ENCODE measurements at regions not wholly inside any gene's neighbourhood (a gene's known extent, or its start where the extent isn't known, plus 50 kb on each side); places are given as distances from the start of the nearest gene placed in this dataset.

- Mint-ChIP-seq H3K9me3 (peaks cover 5 to 10% of the 10 kb centered on the region in 2 donors), H3K4me1 (no peaks in the 10 kb centered on the region), H3K27ac (no peak overlapping the region), H3K4me3 (no peak overlapping the region), H3K27me3 (ENCODE audit: low read depth in 2 of 2) (peaks cover 0 to 7% of the 10 kb centered on the region in 2 donors), H3K36me3 (no peaks in the 10 kb centered on the region)
- TF ChIP-seq, protein P1, sequence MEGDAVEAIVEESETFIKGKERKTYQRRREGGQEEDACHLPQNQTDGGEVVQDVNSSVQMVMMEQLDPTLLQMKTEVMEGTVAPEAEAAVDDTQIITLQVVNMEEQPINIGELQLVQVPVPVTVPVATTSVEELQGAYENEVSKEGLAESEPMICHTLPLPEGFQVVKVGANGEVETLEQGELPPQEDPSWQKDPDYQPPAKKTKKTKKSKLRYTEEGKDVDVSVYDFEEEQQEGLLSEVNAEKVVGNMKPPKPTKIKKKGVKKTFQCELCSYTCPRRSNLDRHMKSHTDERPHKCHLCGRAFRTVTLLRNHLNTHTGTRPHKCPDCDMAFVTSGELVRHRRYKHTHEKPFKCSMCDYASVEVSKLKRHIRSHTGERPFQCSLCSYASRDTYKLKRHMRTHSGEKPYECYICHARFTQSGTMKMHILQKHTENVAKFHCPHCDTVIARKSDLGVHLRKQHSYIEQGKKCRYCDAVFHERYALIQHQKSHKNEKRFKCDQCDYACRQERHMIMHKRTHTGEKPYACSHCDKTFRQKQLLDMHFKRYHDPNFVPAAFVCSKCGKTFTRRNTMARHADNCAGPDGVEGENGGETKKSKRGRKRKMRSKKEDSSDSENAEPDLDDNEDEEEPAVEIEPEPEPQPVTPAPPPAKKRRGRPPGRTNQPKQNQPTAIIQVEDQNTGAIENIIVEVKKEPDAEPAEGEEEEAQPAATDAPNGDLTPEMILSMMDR (IDR thresholded peaks at IDR 0.05) = no peak
- DNase-seq (no peak), ATAC-seq (no peak)
- no peaks in the 10 kb centered on the region for H3K36me3 ChIP-seq (ENCODE audit: control insufficient read depth, insufficient read depth, low read length)
- H3K4me3 ChIP-seq (ENCODE audit: low read length) = no peak overlapping the region
- peaks cover 3% of the 10 kb centered on the region for H3K9me3 ChIP-seq (ENCODE audit: control insufficient read depth, insufficient read depth, low read length)
- intact Hi-C loops (cut with micrococcal nuclease) = no loop called here
- H3K4me1 ChIP-seq (ENCODE audit: control insufficient read depth, insufficient read depth, low read length) = no peaks in the 10 kb centered on the region
- no peaks in the 10 kb centered on the region for H3K27me3 ChIP-seq (ENCODE audit: control insufficient read depth, insufficient read depth, low read length)
- no peak overlapping the region for H3K27ac ChIP-seq (ENCODE audit: low read length)
- 59% methylated on average over 3 of the region's 4 CpGs for WGBS (ENCODE audit: insufficient coverage)
Measured at GRCh38 chr2:31704561-31705212, 123.9 kb upstream of the SRD5A2 start.

DNA sequence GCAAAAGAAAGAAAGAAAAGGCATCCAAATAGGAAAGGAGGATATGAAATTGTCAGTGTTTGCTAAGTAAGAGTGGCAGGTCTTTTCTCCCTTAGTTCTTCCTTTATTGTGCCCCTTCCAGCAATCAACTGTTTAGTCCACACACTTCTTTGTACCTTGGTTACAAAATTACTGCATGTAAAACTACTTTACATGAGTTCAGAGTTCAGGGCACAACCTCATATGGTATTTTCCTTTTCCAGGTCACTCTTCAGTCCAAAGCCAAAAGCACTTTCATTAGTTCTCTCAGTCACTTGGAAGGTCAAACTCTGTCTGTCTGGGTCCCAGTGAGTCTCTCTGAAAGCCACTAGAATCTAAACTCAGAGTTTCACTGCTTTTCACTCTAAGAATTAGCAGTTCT, 122.5 kb upstream of the SRD5A2 start:
- peaks cover 0 to 7% of the 10 kb centered on the region in 2 donors for H3K27me3 Mint-ChIP-seq (ENCODE audit: low read depth in 2 of 2)
- DNase-seq (no peak), ATAC-seq (no peak)
- no peaks in the 10 kb centered on the region for H3K4me1 Mint-ChIP-seq
- H3K36me3 Mint-ChIP-seq = no peaks in the 10 kb centered on the region
- no peaks in the 10 kb centered on the region for H3K36me3 ChIP-seq (ENCODE audit: control insufficient read depth, insufficient read depth, low read length)
- no peak overlapping the region for H3K27ac ChIP-seq (ENCODE audit: low read length)
- peaks cover 11% of the 10 kb centered on the region for H3K9me3 ChIP-seq (ENCODE audit: control insufficient read depth, insufficient read depth, low read length)
- H3K4me3 ChIP-seq (ENCODE audit: low read length) = no peak overlapping the region
- peaks cover 9 to 15% of the 10 kb centered on the region in 2 donors for H3K9me3 Mint-ChIP-seq
- H3K27ac Mint-ChIP-seq = no peak overlapping the region
- intact Hi-C loops (cut with micrococcal nuclease) = no loop called here
- no peak overlapping the region for H3K4me3 Mint-ChIP-seq
- H3K27me3 ChIP-seq (ENCODE audit: control insufficient read depth, insufficient read depth, low read length) = no peaks in the 10 kb centered on the region
- TF ChIP-seq, protein P1 (IDR thresholded peaks at IDR 0.05) = no peak
- no peaks in the 10 kb centered on the region for H3K4me1 ChIP-seq (ENCODE audit: control insufficient read depth, insufficient read depth, low read length)

DNA sequence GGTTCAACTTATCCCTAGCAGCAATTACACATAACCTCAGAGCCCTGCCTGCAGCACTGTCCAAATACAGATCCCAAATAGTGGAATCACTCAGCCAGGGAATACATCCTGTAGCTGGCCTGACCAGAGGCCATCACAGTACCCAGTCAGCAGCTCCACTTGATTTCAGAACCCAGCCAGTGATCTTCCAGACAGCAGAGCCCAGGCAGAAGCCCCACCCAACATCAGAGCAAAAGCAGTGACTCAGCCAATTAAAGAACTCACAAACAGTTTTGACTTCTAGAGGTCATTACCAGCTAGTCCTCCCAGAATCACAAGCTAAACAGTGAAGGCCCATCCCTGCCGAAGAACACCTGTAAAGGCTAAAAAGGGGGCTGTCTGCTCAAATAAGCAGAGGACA, 118.0 kb upstream of the SRD5A2 start:
- H3K9me3 Mint-ChIP-seq = peaks cover 17 to 23% of the 10 kb centered on the region in 2 donors

More for the DNA sequence above, 118.0 kb upstream of the SRD5A2 start:
- peaks cover 10% of the 10 kb centered on the region for H3K36me3 Mint-ChIP-seq
- H3K27me3 ChIP-seq (ENCODE audit: control insufficient read depth, insufficient read depth, low read length) = no peaks in the 10 kb centered on the region
- intact Hi-C loops (cut with micrococcal nuclease) = no loop called here
- H3K36me3 ChIP-seq (ENCODE audit: control insufficient read depth, insufficient read depth, low read length) = no peaks in the 10 kb centered on the region
- no peak overlapping the region for H3K4me3 Mint-ChIP-seq
- H3K27me3 Mint-ChIP-seq (ENCODE audit: low read depth in 2 of 2) = no peaks in the 10 kb centered on the region
- H3K9me3 ChIP-seq (ENCODE audit: control insufficient read depth, insufficient read depth, low read length) = peaks cover 23% of the 10 kb centered on the region
- TF ChIP-seq, protein P1 (IDR thresholded peaks at IDR 0.05) = no peak
- H3K4me1 ChIP-seq (ENCODE audit: control insufficient read depth, insufficient read depth, low read length) = no peaks in the 10 kb centered on the region
- H3K4me1 Mint-ChIP-seq = no peaks in the 10 kb centered on the region
- no peak overlapping the region for H3K4me3 ChIP-seq (ENCODE audit: low read length)
- no peak overlapping the region for H3K27ac Mint-ChIP-seq
- H3K27ac ChIP-seq (ENCODE audit: low read length) = no peak overlapping the region
- 77% methylated on average over 1 of the region's 1 CpG for WGBS (ENCODE audit: insufficient coverage)
- DNase-seq = no peak
- ATAC-seq = no peak

Data from natural killer cell (primary cell).